Testis (tissue), 2 donors: ENCODE measurements at regions not wholly inside any gene's neighbourhood (a gene's known extent, or its start where the extent isn't known, plus 50 kb on each side); places are given as distances from the start of the nearest gene placed in this dataset.

Experiments
- CTCF ChIP-seq, 3 experiments: fragments of 450-650 bp in 2 of 3; fragments of 200-600 bp in 1 of 3; sonication (generic) in 1 of 3; IDR thresholded peaks; one replicate each; pipeline ENCODE4 v1.5.1; 2016 to 2019; ENCODE audit warnings: antibody characterized with exemption in 3 of 3, mild to moderate bottlenecking in 2 of 3, moderate library complexity in 1 of 3
- POLR2A ChIP-seq: fragments of 450-650 bp; IDR thresholded peaks from one replicate; pipeline ENCODE4 v1.6.1; 2017; ENCODE audit warnings: antibody characterized with exemption, mild to moderate bottlenecking, moderate library complexity

GRCh38 chr5:3217114-3217513 lies 378.5 kb upstream of the IRX1 start:
- no peak for TF ChIP-seq CTCF (IDR thresholded peaks at IDR 0.05)
- TF ChIP-seq POLR2A, result no peak
